ENCODE measurements at regions not wholly inside any gene's neighbourhood (a gene's known extent, or its start where the extent isn't known, plus 50 kb on each side); places are given as distances from the start of the nearest gene placed in this dataset.
A peak's percentile ranks its signal among the peaks of the same experiment; 100 is the strongest.

- Histone ChIP-seq H3K14ac (ENCODE audit: low read length) (no peak overlapping the region), H3K27ac (replicated peaks; ENCODE audit: low read length) (no peak overlapping the region), H2BK5ac (ENCODE audit: low read length) (no peak overlapping the region), H3K27me3 (ENCODE audit: control insufficient read depth in 3 of 3, insufficient read depth in 3 of 3, low read depth in 1 of 3, low read length in 3 of 3) (no peaks in the 10 kb centered on the region), H3K4ac (ENCODE audit: low read length) (no peak overlapping the region), H3K4me1 (ENCODE audit: control insufficient read depth in 2 of 2, insufficient read depth in 1 of 2, low read depth in 1 of 2, low read length in 2 of 2) (peaks cover 0 to 2% of the 10 kb centered on the region in 2 donors), H3K4me2 (ENCODE audit: insufficient read depth, low read length, poor library complexity, severe bottlenecking) (no peak overlapping the region), H4K8ac (ENCODE audit: low read depth, low read length) (no peak overlapping the region), H2AFZ (ENCODE audit: low read length) (no peak overlapping the region), H2AK5ac (ENCODE audit: low read depth, low read length) (peak overlapping the region; percentile 20), H3K79me1 (ENCODE audit: low read depth, low read length) (no peaks in the 10 kb centered on the region), H4K91ac (ENCODE audit: low read depth, low read length, poor library complexity) (no peak overlapping the region), H3K18ac (ENCODE audit: low read length) (no peak overlapping the region), H3K9me3 (replicated peaks in 1 of 2; ENCODE audit: control insufficient read depth in 2 of 2, insufficient read depth in 1 of 2, low read depth in 1 of 2, low read length in 2 of 2) (peaks cover 0 to 6% of the 10 kb centered on the region in 2 donors), H3K4me3 (ENCODE audit: low read length in 2 of 2) (no peak overlapping the region), H3K9ac (ENCODE audit: low read depth, low read length, poor library complexity) (no peak overlapping the region), H2BK12ac (ENCODE audit: low read length) (no peak overlapping the region), H2BK120ac (ENCODE audit: low read depth, low read length) (no peak overlapping the region), H2BK15ac (ENCODE audit: low read length) (no peak overlapping the region), H3K23ac (ENCODE audit: low read depth, low read length, poor library complexity) (no peak overlapping the region), H3K36me3 (replicated peaks in 1 of 2; ENCODE audit: control insufficient read depth in 2 of 2, insufficient read depth in 2 of 2, low read length in 2 of 2) (no peaks in the 10 kb centered on the region)
- no peak for DNase-seq (ENCODE audit: low spot score)
- no CpG with 5 or more reads among the region's 9 CpGs for WGBS, 2 donors (ENCODE audit: extremely low coverage in 2 of 2, insufficient read length in 2 of 2, insufficient replicate concordance in 1 of 2)
Observed at GRCh38 chr11:71082454-71082853, 169.9 kb downstream of the SHANK2 start.

GRCh38 chr11:71081704-71082230 lies 170.6 kb downstream of the SHANK2 start:
- Histone ChIP-seq H3K9me3 (replicated peaks in 1 of 2; ENCODE audit: control insufficient read depth in 2 of 2, insufficient read depth in 1 of 2, low read depth in 1 of 2, low read length in 2 of 2) (peaks cover 0 to 6% of the 10 kb centered on the region in 2 donors), H3K14ac (ENCODE audit: low read length) (no peak overlapping the region), H3K27ac (replicated peaks; ENCODE audit: low read length) (no peak overlapping the region), H2BK5ac (ENCODE audit: low read length) (no peak overlapping the region), H4K91ac (ENCODE audit: low read depth, low read length, poor library complexity) (peak overlapping the region; percentile 80), H3K9ac (ENCODE audit: low read depth, low read length, poor library complexity) (peak overlapping the region; percentile 80), H3K36me3 (replicated peaks in 1 of 2; ENCODE audit: control insufficient read depth in 2 of 2, insufficient read depth in 2 of 2, low read length in 2 of 2) (no peaks in the 10 kb centered on the region), H2AFZ (ENCODE audit: low read length) (no peak overlapping the region), H2BK15ac (ENCODE audit: low read length) (no peak overlapping the region), H3K4me2 (ENCODE audit: insufficient read depth, low read length, poor library complexity, severe bottlenecking) (no peak overlapping the region), H2BK120ac (ENCODE audit: low read depth, low read length) (no peak overlapping the region), H2BK12ac (ENCODE audit: low read length) (no peak overlapping the region), H3K79me1 (ENCODE audit: low read depth, low read length) (no peaks in the 10 kb centered on the region), H3K4me1 (ENCODE audit: control insufficient read depth in 2 of 2, insufficient read depth in 1 of 2, low read depth in 1 of 2, low read length in 2 of 2) (peaks cover 0 to 2% of the 10 kb centered on the region in 2 donors), H4K8ac (ENCODE audit: low read depth, low read length) (no peak overlapping the region), H3K23ac (ENCODE audit: low read depth, low read length, poor library complexity) (peak overlapping the region; percentile 21), H3K27me3 (ENCODE audit: control insufficient read depth in 3 of 3, insufficient read depth in 3 of 3, low read depth in 1 of 3, low read length in 3 of 3) (no peaks in the 10 kb centered on the region), H3K4ac (ENCODE audit: low read length) (no peak overlapping the region), H2AK5ac (ENCODE audit: low read depth, low read length) (peak overlapping the region; percentile 20), H3K18ac (ENCODE audit: low read length) (peak overlapping the region; percentile 68), H3K4me3 (ENCODE audit: low read length in 2 of 2) (no peak overlapping the region)
- WGBS, 2 donors (ENCODE audit: extremely low coverage in 2 of 2, insufficient read length in 2 of 2, insufficient replicate concordance in 1 of 2) = no CpG with 5 or more reads among the region's 12 CpGs
- no peak for DNase-seq (ENCODE audit: low spot score)

- Histone ChIP-seq H2AFZ (ENCODE audit: low read length) (no peak overlapping the region), H3K18ac (ENCODE audit: low read length) (peak overlapping the region; percentile 76), H2AK5ac (ENCODE audit: low read depth, low read length) (peak overlapping the region; percentile 23), H4K8ac (ENCODE audit: low read depth, low read length) (no peak overlapping the region), H3K9ac (ENCODE audit: low read depth, low read length, poor library complexity) (no peak overlapping the region), H3K23ac (ENCODE audit: low read depth, low read length, poor library complexity) (no peak overlapping the region), H3K79me1 (ENCODE audit: low read depth, low read length) (no peaks in the 10 kb centered on the region), H3K9me3 (replicated peaks in 1 of 2; ENCODE audit: control insufficient read depth in 2 of 2, insufficient read depth in 1 of 2, low read depth in 1 of 2, low read length in 2 of 2) (peaks cover 0 to 7% of the 10 kb centered on the region in 2 donors), H2BK120ac (ENCODE audit: low read depth, low read length) (no peak overlapping the region), H3K4ac (ENCODE audit: low read length) (no peak overlapping the region), H3K36me3 (replicated peaks in 1 of 2; ENCODE audit: control insufficient read depth in 2 of 2, insufficient read depth in 2 of 2, low read length in 2 of 2) (no peaks in the 10 kb centered on the region), H3K4me1 (ENCODE audit: control insufficient read depth in 2 of 2, insufficient read depth in 1 of 2, low read depth in 1 of 2, low read length in 2 of 2) (peaks cover 0 to 2% of the 10 kb centered on the region in 2 donors), H3K4me2 (ENCODE audit: insufficient read depth, low read length, poor library complexity, severe bottlenecking) (no peak overlapping the region), H2BK12ac (ENCODE audit: low read length) (no peak overlapping the region), H2BK5ac (ENCODE audit: low read length) (no peak overlapping the region), H3K14ac (ENCODE audit: low read length) (no peak overlapping the region), H2BK15ac (ENCODE audit: low read length) (no peak overlapping the region), H4K91ac (ENCODE audit: low read depth, low read length, poor library complexity) (no peak overlapping the region), H3K27ac (replicated peaks; ENCODE audit: low read length) (no peak overlapping the region), H3K4me3 (ENCODE audit: low read length in 2 of 2) (no peak overlapping the region), H3K27me3 (ENCODE audit: control insufficient read depth in 3 of 3, insufficient read depth in 3 of 3, low read depth in 1 of 3, low read length in 3 of 3) (no peaks in the 10 kb centered on the region)
- peak; percentile 75 for DNase-seq (ENCODE audit: low spot score)
- no CpG with 5 or more reads among the region's 25 CpGs for WGBS, 2 donors (ENCODE audit: extremely low coverage in 2 of 2, insufficient read length in 2 of 2, insufficient replicate concordance in 1 of 2)
Observed at GRCh38 chr11:71080239-71081097, 171.9 kb downstream of the SHANK2 start.

GRCh38 chr11:71079795-71080194 lies 172.6 kb downstream of the SHANK2 start:
- Histone ChIP-seq H3K27ac (replicated peaks; ENCODE audit: low read length) (no peak overlapping the region), H3K4me2 (ENCODE audit: insufficient read depth, low read length, poor library complexity, severe bottlenecking) (no peak overlapping the region), H3K9me3 (replicated peaks in 1 of 2; ENCODE audit: control insufficient read depth in 2 of 2, insufficient read depth in 1 of 2, low read depth in 1 of 2, low read length in 2 of 2) (peaks cover 0 to 7% of the 10 kb centered on the region in 2 donors), H3K4ac (ENCODE audit: low read length) (no peak overlapping the region), H3K14ac (ENCODE audit: low read length) (no peak overlapping the region), H2BK120ac (ENCODE audit: low read depth, low read length) (no peak overlapping the region), H3K36me3 (replicated peaks in 1 of 2; ENCODE audit: control insufficient read depth in 2 of 2, insufficient read depth in 2 of 2, low read length in 2 of 2) (no peaks in the 10 kb centered on the region), H3K23ac (ENCODE audit: low read depth, low read length, poor library complexity) (no peak overlapping the region), H3K79me1 (ENCODE audit: low read depth, low read length) (no peaks in the 10 kb centered on the region), H3K27me3 (ENCODE audit: control insufficient read depth in 3 of 3, insufficient read depth in 3 of 3, low read depth in 1 of 3, low read length in 3 of 3) (no peaks in the 10 kb centered on the region), H3K18ac (ENCODE audit: low read length) (peak overlapping the region; percentile 76), H3K4me1 (ENCODE audit: control insufficient read depth in 2 of 2, insufficient read depth in 1 of 2, low read depth in 1 of 2, low read length in 2 of 2) (peaks cover 0 to 2% of the 10 kb centered on the region in 2 donors), H3K4me3 (ENCODE audit: low read length in 2 of 2) (no peak overlapping the region), H2BK5ac (ENCODE audit: low read length) (no peak overlapping the region), H4K8ac (ENCODE audit: low read depth, low read length) (no peak overlapping the region), H3K9ac (ENCODE audit: low read depth, low read length, poor library complexity) (no peak overlapping the region), H2BK12ac (ENCODE audit: low read length) (no peak overlapping the region), H2AK5ac (ENCODE audit: low read depth, low read length) (no peak overlapping the region), H2AFZ (ENCODE audit: low read length) (no peak overlapping the region), H4K91ac (ENCODE audit: low read depth, low read length, poor library complexity) (no peak overlapping the region), H2BK15ac (ENCODE audit: low read length) (no peak overlapping the region)
- no CpG with 5 or more reads among the region's 3 CpGs for WGBS, 2 donors (ENCODE audit: extremely low coverage in 2 of 2, insufficient read length in 2 of 2, insufficient replicate concordance in 1 of 2)
- DNase-seq (ENCODE audit: low spot score) = no peak

Measured in neuronal stem cell (in vitro differentiated cells).